HG02571 (cell line): ENCODE measurements at regions not wholly inside any gene's neighbourhood (a gene's known extent, or its start where the extent isn't known, plus 50 kb on each side); places are given as distances from the start of the nearest gene placed in this dataset.
A peak's percentile ranks its signal among the peaks of the same experiment; 100 is the strongest.
"Not testable (repeated sequence)": the region's sequence is repeated elsewhere in the genome, so short reads cannot be mapped to it uniquely, and the experiment has no call there.

ENCODE experiments used
- ATAC-seq: cut with Tn5 transposase; IDR thresholded peaks from one replicate; pipeline ENCODE4 v1.9.1; 2021; ENCODE audit warnings: mild to moderate bottlenecking, moderate library complexity; ENCODE audit not compliant: unreplicated experiment

DNA sequence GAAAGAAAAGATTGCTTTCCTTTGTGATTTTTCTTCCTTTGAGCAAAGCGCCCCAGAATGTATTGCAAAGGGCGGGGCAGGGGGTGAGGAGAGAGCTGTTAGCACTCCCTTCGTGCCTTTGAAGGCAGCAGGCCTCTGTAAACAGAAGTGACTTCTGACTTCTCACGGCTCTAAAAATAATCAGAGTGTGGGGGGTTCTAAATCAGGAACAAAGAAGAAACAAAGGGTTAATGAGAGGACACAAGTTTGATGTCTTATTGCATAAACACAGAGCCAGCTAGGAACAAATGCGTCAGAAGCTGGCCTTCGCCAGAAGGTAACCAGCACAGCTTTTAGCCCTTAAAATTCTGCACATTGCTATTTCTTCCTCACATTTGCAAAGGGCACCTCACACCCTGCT is 626.2 kb downstream of the MID1IP1 start:
- ATAC-seq, result no peak

DNA sequence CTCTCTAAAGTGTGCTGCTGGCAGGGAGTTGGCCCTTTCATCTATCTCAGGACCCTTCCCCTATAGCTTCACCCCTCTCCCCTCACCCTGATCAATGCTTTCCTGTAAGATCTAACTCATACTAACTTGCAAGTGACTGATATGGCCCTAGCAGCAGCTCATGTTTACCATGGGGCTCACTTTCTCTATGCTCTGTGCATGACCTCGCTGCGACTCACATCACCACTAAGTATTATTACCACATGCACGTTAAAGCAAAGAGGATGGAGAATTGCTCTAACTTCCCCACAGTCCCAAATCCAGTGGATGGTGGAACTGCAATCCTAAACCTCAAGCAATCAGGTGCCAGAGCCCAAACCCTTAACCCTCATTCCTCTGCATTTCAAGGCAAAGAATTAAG is 626.6 kb downstream of the MID1IP1 start:
- ATAC-seq, result no peak

DNA sequence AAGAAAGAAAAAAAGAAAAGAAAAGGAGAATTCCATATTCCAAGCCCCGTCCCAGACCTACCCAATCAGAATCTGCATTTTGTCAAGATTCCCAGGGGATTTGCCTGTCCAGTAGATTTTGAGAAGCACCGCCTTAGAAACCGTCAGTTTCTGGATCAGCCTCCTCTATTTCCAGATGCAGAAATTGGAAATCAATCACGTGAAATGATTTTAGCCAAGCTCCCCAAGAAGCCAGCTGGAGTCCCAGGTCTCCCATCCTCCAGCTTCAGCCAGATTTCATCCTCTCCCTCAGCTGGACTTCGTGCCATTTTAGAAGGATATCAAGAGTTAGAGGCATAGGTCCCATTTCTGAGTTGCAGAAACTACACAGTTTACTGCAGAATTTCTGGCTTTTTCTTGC is 629.3 kb downstream of the MID1IP1 start:
- ATAC-seq, result no peak

DNA sequence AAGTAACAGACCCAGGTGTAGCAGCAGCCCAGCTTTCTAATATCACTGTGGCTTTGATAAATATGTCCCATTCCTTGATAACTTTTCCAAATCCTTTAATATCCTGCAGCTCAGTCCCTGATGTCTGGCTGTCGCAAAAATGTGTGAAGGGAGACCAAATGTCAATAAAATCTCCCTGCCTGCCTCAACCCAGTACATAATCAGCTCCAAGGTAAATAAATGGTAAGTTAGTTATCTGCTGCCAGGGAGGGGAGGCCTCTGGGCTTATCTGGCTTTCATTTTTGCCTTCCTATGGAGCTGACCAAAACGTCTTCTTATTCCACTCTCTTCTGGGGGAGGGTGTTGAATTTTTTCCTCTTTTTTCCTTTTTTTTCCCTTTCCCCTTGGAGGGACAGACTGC is 630.6 kb downstream of the MID1IP1 start:
- ATAC-seq, result no peak

DNA sequence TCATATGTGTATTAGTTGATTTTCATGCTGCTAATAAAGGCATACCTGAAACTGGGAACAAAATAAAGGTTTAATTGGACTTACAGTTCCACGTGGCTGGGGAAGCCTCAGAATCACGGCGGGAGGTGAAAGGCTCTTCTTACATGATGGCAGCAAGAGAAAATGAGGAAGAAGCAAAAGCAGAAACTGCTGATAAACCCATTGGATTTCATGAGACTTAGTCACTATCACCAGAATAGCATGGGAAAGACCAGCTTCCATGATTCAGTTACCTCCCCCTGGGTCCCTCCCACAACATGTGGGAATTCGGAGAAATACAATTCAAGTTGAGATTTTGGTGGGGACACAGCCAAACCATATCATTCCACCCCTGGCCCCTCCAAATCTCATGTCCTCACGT is 633.4 kb downstream of the MID1IP1 start:
- ATAC-seq, result not testable (repeated sequence)

DNA sequence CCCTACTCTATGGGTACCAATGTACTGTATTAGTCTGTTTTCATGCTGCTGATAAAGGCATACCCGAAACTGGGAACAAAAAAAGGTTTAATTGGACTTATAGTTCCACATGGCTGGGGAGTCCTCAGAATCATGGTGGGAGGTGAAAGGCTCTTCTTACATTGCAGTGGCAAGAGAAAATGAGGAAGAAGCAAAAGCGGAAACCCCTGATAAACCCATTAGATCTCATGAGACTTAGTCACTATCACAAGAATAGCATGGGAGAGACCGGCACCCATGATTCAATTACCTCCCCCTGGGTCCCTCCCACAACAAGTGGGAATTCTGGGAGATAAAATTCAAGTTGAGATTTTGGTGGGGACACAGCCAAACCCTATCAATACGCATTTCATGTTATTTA is 635.3 kb downstream of the MID1IP1 start:
- ATAC-seq, result not testable (repeated sequence)

DNA sequence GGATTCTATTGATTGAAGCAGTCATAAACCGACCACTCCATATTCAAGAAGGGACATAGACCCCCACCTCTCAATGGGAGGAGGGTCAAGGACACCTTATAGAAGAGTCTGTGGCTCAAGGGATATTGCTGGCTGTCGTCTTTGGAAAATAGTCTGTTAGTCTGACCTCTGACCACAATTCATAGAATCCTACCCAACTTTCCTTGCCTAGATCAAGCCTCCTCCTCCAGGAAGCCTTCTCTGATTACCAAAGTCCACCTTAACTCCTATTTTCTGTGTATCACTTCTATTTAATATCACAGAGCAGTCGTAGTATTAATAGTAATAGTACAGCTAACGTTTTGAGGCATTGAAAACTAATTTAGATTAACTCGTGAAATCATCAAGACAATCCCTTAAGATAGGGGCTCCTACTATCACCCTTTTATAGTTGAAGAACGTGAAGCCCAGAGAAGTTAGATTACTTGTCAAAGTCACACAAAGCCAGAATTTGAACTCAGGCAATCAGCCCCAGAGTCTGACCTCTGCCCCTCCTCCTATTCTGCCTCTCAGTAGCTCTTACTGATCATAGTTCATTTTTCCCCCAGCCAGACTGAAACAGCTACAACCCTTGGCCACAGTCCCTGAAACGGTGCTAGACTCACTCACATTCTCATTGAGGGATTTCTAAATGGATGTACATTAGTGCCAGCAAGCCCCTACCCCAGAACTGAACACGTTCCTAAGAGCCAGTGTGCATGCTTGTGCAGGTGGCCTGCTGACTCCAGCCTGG is 636.6 kb downstream of the MID1IP1 start:
- no peak for ATAC-seq

DNA sequence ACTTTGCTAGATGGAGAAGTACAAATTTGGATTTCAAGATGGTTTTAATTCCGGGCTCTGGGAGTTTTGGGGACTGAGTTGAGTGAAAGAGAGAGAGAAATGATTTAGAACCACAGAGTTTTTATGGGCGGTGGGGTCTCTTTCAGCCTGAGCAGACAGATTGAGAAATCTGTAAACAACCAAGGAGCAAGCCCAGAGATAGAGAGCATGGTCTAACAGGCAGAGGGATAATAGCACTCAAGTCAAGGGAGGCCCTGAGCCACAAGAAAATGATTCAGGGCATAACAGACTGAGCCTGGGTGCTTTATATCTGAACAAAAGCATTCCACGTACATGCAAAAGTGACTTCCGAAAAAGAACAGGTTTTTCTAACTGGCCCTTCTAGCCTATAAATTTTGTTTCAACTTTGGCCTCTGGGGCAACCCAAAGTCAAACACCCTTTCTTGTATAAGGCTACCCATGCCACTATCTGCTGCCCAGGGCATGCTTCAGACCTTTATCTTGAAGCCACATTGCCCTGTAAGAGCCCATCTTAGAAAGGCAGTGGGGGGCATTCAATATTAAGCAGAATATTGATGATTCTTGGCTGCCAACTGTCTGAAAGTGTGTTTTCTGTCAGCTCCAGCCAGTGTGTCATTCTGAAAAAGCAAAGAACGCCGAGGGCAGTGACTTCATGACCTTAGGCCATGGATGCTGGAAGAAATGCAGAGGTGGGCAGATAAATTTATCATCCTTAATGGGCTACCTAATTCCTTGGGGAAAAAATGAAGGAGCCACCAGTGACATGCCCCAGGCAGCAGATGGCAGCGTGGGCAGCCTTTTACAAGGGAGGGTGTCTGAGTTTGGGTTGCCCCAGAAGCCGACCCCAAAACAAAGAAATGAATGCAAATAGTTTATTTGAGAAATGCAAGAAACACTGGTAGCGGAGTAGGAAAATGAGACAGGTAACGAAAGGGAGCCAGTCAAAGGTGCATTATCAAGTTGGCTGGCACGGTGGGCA is 637.6 kb downstream of the MID1IP1 start:
- ATAC-seq, result no peak

DNA sequence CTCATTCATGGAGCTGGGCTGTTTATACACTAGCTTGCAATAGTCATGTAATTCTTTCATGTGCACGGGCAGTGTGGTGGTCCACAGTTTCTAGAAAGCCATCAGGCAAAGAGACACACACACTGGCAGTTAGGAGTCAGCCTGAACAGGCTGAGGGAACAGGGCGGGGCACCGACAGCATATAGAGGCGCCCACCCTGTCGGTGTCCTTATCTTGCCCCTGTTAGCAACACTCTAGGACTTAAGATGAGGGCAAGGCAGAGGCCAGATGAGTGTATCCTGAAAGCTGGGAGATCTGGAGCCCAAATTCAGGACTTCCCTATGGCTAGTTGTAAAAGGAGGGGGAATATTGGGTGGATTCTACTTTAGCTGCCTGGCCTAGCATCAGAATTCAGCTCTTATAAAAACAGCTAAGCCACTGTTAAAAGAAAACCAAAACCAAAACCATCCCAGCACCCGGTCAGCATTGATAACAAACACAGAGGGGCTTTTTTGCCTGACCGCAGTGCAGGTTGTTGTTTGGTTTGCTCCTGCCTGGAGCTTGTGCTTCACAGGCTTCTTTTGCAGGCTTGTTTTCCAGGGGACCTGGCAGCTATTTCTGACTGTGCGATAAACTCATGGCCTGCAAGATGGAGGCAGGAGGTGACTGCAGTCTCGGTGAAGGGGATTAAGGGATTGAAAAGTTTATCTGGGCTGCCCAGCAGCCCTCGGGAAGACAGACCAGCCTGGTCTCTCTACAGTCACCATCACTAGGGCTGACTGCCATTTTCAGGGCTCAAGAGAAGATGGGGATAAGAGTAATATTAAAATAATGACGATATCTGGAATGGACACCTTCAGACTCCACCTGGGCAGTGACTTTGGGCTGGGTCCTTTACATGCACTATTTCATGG is 638.9 kb downstream of the MID1IP1 start:
- ATAC-seq, result peak; percentile 74

DNA sequence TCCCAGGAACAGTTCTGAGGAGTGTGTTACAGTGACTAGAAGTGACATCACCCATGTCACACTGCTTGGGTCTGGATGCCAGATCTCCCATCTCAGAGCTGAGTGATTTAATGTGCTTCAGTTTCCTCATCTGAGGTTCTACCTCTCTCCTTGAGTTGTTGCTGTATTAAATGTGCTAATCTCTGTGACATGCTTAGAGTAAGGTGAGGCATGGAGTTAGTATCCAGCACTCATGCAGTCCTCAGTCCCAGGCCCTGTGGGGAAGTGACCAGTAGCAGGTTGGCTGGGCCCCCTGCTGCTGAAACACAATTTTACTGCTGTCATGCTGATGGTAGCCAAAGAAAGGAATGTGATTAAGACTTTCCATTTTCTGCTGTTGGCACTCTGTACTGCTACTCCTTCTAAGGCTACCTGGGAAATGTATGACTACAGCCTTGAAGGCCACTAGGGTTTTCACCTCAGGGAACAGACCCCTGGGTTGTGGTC is 639.6 kb downstream of the MID1IP1 start:
- ATAC-seq, result peak; percentile 22

DNA sequence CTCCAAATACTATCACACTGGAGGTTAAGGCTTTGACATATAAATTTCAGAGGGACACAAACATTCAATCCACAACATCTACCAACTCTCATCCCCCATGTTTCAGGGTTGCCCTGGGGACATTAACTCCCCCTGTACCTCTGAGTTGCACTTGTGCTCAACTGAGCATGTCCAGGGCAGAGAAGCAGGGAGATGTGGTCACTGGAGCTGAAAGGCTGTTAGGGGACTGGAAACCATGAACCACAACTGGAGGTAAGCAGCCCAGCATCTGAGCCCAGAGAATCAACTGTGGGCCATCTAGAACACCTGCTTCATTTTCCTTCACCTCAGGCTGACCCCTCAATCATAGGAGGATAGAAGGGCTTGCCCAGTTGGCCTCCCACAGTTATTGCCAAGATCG is 641.1 kb downstream of the MID1IP1 start:
- no peak for ATAC-seq

DNA sequence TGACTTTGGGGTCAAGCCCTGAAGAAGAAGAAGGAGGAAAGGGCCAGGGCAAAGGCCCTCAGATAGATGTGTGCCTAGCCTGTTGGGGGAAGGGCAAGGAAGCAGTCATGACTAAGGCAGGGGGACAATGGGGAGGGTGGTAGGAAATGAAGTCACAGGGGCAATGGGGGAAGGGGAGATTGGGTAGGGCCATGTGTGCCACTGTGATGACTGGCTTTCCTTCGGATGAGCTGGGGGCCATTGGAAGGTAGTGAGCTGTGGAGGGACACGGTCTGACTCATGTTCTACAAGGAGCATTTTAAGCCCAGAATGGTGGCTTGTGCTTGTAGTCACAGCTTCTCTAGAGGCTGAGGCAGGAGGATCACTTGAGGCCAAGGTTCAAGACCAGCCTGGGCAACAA is 642.0 kb downstream of the MID1IP1 start:
- no peak for ATAC-seq

DNA sequence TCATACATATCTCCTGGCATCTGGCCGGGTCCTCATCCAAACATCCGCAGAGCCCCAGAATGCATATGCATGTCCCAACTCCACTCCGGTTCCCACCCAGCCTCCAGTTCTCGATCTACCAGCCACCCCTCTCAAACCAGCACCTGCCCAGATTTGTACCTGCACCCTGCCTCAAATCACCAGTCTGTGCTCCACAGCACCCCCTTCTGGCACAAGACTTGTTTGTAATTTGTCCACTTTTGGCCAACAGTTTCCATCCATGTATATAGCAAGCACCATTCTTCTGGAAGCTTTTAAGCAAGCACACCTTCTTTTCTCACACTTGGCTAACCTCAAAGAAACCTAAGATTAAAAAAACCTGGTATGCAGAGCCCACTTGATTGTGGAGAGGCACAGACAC is 644.1 kb downstream of the MID1IP1 start:
- no peak for ATAC-seq

DNA sequence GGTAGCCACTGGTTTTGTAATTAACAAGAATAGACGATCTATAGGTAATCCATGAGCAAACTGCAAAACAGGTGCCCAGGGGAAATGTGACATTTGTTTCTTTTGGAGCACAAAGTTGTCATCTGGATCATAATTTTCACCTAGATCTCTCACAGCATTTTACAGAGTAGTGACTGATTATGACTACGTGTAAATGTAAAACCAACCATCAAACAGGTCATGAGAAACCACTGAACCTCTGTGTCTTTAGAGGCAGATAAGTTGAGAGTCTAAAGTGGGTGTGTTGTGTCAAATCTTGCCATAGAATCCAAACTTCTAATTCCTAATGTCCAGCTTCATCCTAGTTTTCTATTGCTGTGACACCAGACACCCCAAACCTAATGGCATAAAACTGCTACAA is 648.1 kb downstream of the MID1IP1 start:
- ATAC-seq, result no peak

DNA sequence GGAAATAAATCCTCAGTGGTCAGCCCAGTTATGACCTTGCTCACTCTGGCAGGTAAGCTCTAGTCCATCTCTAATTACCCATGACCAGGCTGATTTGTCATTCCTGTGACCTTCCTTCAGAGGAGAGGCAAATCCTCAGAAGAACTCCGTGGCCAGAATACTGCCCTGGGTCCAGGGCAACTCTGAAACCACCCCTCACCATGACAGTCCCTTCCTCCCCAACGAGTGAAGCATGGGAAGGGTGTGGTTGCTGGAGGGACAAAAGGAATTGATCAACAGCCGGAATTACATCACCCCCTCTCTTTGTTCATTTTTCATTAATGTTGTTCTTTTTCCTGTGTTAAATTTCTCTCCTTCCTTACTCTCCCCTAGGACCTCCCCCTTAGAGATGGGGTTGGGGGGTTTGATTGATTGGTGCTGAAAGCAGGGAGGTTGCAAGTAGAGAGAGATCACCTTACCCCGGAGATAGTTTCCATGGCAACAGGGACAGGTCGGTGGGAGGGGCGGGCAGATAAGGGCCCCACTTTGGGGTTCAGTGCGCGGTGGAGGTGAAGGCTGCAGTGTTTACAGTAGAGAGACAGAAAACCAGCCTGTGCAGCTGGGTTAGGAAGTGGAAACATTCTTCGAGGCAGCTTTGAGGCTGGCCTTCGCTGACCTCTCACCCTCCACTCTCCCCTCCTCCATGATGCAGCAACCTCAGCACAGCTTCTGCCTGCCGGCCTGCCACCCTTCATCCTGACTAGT is 647.4 kb downstream of the BCOR start:
- ATAC-seq, result no peak

DNA sequence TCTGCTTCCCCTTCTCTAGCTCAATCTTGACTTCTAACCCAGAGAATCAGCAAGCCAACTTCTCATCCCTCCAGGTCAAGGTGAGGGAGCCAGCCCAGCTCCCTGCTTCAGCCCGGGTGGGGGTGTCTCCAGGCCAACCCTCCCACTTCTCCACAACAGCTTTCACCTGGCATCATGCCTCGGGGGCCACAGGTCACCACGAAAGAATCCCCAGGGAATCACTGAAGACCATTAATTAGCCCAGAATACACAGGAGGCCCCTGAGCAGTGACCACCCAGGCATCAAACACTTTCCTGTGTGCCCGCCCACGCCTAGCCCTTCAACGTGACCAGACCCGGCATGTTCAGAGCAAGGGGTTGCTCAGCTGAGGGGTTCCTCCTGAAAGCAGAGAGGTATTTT is 646.7 kb downstream of the BCOR start:
- ATAC-seq, result no peak

DNA sequence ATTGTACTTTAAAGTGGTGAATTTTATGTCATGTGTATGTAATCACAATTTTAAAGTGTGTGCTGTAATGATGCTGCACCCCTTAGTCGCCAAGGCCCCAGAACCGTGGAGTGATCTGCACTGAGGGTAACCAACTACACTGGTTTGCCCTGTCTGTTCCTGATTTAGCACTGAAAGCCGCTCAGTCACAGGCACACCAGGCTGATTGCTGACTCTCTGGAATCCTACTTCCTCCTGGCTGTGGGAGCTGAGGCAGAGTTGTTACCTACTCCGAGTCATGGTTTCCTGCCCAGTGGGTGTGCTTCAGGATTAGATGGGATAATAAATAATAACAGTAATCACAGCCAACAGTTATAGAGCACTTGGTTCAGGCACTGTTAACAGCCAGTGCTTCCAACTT is 645.4 kb downstream of the BCOR start:
- no peak for ATAC-seq

DNA sequence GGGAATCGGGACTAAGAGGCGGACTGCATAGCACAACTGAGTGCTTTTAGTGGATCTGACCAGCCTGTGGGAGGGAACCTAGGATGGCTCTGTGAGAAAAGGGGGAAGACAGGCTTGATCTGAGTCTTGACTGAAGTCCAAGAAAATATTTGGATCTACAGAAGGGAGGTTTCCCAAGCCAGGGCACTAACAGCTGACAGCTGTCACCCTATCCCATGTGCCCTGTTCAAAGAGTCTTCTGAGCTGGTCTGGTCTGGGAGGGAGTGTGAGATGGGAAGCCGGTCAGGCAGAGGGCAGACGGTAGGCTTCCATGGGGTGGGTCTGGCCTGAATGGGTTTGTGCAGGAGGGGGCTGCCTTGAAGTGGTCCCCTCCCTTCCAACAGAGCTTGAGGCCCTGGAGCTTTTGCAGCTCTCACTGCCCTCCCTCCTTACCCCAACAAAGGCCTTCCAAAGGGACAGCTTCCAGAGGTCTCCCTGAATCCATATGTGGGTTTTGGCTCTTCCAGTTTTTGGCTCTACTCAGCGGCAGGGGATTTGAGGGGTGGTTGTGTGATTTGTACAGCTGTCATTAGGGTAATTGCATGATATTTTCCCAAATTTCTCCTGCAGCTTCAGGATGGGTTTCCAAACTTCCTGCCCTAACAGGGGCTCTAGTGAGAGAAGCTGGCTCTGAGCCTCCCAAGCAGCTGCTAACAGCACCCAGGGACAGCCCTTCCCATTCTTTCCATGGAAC is 643.7 kb downstream of the BCOR start:
- ATAC-seq, result no peak

DNA sequence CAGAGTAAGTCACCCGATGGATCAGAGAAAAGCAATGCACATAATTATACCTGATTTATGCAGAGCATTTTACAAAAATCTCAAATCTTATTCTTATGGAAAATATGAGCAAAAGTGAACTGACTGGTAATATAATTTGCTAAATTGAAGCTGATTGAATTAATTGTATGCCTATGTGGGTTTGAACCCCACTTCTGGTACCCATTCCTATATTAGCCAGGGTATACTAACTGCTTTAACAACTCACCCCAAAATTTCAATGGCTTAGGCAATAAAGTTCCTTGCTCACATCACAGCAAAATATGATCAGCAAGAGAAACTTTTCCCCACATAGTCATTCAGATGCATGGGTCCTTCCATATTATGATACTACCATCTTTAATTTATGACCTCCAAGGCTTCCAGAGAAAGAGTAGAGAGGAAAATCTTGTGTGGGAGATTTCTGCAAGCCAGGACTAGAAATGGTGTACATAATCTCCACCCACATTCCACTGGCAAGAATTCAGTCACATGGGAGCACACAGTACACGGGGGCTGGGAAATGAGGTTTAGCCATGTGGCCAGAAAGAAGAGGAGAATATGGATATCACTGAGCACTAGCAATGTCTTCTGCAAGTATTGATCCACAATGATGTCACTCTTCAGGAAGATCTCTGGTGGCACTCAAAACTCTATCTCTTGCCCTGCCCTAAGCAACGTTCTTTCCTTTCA is 640.7 kb downstream of the BCOR start:
- ATAC-seq, result no peak
